NCI-H510A treated with DMSO at 0.1 percent for 48 hours (cell line): ENCODE measurements at regions not wholly inside any gene's neighbourhood (a gene's known extent, or its start where the extent isn't known, plus 50 kb on each side); places are given as distances from the start of the nearest gene placed in this dataset.
"Not testable (repeated sequence)": the region's sequence is repeated elsewhere in the genome, so short reads cannot be mapped to it uniquely, and the experiment has no call there.

Source experiments
- DNase-seq: peaks from one replicate; lab custom pipeline; 2025; lab: John Stamatoyannopoulos, UW

DNA sequence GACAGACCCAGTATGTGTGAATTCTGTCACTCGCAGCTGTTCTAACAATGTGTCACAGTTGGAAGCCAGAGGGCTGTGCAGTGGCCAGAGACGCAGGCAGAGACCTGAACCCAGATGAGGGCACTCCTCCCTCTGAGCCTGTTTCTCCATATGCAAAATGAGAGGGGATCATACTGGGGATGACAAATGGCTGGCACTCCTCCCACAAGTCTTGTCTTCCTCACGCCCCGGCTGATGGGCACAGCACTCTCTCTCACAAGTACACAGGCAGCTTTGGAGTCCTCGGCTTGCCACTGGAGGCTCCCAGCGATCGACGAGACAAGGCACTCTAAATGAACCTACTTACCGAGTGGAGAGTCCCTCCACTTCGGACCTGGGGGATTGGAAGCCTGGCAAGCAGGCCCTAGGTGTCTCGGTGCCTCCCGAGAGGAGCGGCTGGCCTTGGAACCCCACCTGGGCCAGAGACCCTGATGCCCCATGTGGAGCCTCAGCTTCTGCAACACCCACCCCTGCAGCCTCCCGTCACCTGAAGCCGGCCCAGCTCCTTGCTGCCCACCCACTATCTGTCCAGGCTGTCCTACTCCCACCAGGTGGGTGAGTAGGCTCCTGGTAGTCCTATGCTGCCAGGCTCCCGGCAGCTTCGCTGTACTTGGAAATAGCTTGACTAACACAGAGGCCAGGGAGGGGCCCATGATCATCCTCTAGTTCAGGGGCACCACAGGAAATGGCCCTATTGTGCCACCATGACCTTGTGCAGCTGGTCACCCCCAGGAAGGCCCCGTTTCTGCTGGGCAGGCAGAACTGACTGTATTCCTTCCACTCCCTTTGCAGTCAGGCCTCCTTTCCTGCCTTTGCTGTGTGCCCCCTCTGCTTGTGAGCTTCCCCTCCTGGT lies 65.0 kb upstream of the IQSEC1 start:
- no peak for DNase-seq

DNA sequence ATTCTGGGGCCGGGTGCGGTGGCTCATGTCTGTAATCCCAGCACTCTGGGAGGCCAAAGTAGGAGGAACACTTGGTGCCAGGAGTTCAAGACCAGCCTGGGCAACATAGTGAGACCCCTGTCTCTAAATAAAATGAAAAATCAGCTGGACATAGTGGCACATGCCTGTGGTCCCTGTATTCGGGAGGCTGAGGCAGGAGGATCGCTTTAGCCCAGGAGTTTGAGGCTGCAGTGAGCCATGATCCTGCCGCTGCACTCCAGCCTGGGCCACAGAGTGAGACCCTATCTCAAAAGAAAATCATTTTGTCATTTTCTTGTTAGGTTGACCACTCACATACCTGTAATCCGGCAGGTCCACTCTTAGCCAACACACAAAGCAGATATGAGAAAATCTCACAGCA lies 63.6 kb upstream of the IQSEC1 start:
- not testable (repeated sequence) for DNase-seq

DNA sequence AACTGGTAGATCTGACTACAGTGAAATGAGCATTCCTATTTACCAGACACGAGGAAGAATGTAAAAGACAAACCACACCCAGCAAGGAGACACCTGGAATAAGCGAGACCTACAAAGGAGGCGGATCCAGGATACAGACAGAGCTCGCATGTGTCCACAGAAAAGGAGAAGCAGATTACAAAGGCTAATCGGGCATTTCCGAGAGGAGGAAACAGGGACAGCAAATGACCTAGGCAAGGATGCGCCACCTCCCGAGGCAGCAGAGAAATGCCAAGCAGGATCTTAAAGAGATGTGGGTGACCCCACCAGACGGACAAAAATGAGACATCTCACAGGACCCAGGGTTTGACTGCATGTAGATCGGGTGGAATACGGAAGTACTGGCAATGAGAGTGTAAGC lies 63.2 kb upstream of the IQSEC1 start:
- DNase-seq = peak; percentile 4

DNA sequence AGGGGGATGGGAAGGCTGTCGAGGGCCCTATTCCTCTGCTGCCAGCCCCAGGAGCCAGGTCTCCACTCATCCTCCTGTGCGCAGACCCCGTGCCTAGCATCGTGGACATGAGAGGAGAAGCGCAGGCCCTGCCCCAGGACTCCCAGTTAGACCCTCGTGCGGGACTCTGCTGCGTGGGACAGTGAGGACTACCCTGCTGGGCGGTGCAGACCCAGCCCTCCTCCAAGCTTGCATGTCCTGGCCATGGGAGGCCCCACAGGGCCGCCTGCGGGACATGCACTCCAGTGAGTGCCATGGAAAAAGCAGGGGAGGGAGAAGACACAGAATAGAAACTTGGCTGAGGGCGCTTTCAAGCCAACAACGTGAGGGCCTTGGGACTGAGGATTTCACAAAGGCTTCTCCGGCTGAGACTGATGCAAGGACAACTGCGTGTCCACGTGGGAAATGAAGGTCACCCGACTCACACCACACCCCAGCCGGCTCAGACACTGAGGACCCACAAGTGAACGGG lies 62.6 kb upstream of the IQSEC1 start:
- no peak for DNase-seq

DNA sequence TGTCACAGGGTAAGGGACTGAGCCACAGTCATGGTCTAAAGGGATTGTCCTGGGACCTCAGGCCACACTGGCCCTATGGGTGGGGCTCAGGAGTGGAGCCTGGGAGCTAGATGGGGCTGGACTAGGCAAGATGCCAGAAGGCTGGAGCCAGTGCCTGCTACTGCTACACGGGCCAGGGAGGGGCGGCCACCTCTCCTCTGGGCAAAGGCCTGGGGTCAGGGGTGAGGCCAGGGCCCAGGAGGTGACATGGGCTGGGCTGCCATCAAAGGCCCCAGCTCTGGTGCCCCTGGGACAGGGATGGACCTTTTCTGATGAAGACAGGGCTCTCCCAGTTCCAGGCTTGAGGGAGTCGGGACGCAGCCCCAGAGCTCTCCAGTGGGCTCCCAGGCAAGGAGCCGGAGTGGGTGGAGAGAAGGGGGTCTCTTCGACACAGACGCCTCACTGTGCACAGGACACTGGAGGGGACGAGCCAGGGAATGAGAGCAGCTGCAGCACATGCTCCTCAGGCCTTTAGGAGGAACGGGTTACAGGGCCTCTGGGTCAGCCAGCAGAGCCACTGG lies 62.1 kb upstream of the IQSEC1 start:
- no peak for DNase-seq

DNA sequence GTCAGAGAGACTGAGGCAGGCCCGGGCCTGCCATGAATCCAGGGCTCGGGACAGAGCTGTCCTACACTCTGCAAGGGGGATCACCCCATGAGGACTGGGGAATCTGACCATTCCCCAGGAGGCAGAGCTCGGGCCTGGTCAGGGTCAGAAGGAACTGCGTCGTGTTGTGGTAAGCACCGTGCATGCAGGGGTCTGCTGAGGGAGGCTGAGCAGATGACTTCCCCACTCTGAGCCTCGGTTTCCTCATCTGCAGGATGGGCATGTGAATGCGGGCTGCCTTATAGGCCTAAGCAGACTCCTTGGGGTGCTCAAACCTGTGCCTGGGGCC lies 61.6 kb upstream of the IQSEC1 start:
- DNase-seq = no peak

DNA sequence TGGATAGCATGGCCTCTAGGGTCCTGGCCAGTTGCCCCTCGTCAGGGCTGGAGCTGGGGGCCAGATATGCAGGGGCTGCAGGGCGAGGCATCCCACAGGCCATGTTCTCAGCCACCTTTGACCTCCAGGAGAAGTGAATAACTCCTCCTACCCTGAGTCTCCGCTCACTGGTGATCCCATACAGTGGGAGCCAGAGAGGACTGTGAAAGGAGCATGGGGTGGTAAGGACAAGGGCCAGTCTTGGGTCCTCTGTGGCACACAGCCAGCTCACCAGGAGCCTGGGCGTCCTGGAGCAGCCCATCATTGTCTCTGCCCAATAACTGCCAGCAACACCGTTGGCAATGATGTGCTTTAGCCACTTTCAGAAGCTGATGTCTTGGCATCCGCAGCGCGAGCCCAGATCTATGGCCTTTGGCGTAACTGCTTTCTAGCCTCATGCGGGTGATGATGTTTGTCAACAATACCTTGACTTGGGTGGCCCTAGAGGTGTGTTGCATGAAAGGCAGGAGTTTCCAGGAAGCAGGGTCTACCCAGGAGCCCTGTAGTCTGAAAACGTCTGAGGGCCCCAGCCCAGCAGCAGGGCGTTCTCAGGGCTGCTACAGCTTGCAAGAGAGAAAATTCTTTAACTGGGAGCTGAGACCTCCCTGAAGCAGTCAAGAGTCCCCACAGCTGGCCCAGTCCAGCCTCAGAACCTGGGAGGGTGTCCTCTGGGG lies 61.1 kb upstream of the IQSEC1 start:
- no peak for DNase-seq

DNA sequence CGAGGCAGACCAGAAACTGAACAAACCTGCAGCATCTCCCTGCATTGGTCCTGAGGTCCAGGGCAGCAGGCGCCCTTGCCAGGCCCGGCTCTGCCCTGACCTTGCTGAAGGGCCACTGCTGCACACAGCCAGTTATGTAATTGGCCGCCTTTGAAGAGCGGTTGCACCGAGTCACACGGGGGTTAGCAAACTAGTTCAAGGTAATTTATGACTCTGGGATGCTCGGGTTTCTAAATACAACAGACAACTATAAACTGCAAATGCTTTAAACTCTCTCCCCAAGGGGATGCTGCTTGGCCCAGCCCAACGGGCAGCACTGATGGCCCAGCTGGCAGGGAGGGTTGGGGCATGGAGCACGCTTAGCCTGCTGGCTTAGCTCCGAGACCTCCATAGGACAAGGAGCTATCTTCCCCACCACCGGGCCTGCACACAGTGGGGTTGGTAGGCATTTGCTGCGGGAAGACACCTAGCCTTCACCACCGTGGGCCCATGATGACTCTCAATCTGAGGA lies 60.3 kb upstream of the IQSEC1 start:
- no peak for DNase-seq

DNA sequence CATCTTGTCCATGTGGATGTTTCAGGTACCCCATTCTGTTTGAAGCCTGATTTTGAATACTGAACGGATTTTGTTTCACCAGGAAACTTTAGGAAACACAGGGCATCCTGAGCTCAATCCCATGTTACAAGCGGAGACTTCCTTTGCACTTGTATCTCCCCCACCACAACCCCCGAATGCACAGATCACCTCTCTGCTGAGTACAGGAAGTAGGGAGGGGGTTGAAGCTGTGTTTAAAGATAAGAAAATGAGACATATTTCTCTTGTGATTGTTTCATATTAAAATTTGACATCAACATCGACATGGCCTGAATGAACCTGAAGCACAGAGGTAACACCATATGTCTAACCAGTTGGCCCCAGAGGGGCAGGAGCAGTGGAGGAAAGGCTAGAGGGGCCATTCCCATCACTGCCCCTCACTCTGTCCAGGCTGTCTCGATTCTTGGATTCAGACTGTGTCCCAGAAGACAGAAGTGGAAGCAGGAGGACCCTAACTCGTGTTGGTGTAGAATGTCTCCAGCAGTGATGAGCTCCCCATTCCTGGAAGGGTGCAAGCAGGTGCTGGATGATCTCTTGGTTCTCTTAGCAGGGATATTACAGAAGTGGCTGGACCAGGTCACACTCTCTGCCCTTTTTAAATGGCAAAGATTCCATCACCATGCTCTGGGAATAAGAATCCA lies 59.6 kb upstream of the IQSEC1 start:
- DNase-seq = no peak

DNA sequence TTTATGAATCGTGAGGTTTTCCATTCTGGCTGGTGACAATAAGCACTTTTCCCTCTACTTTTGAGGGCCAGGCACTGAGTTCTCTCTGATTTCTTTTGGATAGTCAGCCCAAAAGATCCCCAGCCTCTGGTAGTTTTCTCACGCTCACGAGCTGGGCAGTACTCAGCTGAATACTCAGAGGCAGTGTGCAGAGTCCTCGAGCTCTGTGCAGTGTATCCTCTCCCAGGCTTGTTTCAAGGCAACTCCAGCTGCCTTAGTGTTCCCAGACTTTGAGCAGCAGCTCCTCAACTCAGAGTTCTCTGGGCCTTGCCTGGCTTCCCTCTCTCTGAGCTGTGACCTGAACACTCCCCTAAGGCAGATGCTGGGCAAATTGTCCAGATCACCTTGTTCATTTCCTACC lies 59.1 kb upstream of the IQSEC1 start:
- no peak for DNase-seq

DNA sequence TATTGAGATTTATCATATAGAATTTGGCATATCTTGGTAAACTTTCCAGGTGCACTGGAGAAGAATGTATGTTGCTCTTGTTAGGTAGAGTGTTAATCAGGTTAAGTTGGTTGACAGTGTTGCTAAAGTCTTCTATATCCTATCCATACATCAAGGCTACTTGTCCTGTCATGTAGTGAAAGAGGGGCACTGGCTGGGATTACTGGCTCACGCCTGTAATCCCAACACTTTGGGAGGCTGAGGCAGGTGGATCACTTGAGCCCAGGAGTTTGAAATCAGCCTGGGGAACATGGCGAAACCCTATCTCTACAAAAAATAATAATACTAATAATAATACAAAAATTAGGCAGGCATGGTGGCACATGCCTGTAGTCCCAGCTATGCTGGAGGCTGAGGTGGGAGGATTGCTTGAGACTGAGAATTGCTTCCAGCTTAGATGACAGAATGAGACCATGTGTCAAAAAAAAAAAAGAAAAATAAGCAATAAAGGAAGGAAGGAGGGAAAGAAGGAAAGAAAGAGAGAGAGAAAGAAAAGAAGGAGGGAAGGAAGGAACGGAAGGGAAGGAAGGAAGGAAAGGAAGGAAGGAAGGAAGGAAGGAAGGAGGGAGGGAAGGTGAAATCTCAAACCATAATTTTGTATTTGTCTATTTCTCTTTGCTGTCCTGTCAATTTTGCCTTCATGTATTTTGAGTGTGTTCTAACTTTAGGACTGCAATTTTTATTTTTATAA lies 57.4 kb upstream of the IQSEC1 start:
- no peak for DNase-seq

DNA sequence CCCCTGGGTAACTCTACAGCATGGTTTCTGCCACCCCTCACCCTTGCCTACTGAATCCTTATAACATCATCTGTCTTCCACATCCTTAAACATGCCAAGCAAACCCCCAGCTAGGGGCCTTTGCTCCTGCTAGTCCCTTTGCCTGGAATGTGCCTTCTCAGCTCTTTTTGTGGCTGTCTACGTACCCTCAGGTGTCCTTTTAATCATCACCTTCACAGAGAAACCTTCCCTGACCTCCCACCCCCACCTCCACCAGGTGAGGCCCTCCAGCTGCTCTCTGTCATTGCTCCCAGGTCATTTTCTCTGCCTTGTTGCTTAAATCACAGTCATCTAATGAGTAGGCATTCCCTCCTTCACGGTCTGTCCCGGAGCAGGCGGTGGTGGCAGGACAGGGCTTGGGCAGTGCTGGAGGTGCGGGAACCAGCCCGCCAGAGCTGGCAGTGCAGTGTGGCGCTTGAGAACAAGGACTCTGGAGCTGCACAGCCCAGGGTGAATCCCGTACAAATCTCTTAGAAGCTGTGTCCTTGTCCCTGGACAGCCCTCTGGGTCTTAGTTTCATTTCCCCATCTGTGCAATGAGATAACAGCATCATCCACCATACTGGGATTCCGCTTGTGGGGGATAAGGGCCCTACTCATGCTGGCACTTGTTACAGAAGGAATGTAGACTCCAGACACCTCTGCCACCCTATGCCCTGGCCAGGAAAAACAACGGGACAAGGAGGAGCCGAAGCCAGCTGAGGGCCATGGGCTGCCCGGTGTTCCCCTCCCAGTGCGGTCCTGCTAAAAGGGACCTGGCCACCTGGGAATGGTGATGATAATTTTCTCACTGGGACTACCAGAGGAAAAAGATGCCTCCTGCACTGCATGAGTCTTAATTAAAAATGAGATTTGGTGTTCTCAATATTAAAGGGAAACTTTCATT lies 52.1 kb upstream of the IQSEC1 start:
- no peak for DNase-seq

DNA sequence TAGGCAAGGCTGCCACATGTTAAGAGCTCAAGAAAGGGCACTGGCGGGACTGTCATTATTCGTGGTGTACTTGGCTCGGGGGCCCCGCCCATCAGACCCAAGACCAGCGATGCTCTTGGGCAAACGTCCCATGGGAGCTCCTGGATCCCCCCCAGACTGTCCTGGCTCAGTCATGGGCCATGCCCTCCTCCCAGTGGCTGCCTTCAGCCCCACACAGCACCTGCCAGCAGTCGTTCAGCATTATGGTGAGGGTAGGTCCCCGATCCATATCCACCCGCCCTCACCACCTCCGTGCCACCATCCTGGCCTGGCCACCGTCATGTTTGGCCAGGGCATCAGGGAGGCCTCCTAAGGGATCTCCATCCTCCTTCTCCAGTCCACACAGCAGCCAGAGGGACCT lies 51.4 kb upstream of the IQSEC1 start:
- no peak for DNase-seq

DNA sequence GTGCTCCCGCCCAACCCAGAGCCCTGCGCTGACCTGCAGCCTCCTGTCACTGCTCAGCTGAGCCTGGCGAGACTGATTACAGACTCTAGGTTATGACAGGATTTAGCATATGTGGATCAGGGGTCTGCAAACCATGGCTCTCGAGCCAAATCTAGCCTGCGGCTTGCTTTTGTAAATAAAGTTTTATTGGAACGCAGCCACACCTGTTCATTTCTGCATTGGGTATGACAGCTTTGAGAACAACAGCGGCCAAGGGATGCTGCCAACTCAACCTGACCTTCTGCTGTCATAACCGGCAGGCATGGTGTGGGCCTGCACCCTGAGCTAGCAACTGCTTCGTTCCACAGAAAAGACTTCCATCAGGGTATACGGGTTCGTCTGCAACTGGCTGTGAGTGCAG lies 50.5 kb upstream of the IQSEC1 start:
- DNase-seq = no peak

DNA sequence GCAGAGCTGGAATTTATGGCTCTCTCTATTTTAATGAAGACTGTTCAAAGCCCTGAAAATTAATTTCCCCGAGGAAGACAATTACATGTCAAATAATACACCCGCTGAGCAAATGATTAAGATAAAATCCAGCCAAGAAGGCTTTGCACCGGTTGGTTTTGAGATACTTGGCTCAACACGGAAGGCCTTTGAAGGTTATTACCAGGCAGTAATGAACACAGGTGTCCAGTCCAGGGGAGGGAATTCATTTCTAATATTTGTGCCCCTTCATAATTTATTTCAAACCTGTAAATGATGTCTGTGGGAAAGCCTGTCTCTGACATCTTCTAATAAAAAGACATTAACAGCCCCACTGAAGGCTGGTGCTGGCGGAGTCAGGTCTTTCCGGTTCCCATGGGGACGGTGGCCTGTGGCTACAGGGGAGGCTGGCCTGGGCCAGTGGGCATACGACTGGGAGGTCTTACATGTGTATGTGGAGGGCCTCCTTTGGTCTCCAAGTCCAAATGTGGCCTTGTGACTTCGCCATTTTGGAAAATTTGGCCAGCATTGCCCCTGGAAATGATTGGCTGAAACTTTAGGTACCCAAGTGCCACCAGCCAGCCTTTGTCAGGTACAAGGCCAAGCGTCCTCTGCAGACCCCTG lies 49.9 kb upstream of the IQSEC1 start:
- DNase-seq = no peak
